ENCODE measurements at regions not wholly inside any gene's neighbourhood (a gene's known extent, or its start where the extent isn't known, plus 50 kb on each side); places are given as distances from the start of the nearest gene placed in this dataset.

DNA sequence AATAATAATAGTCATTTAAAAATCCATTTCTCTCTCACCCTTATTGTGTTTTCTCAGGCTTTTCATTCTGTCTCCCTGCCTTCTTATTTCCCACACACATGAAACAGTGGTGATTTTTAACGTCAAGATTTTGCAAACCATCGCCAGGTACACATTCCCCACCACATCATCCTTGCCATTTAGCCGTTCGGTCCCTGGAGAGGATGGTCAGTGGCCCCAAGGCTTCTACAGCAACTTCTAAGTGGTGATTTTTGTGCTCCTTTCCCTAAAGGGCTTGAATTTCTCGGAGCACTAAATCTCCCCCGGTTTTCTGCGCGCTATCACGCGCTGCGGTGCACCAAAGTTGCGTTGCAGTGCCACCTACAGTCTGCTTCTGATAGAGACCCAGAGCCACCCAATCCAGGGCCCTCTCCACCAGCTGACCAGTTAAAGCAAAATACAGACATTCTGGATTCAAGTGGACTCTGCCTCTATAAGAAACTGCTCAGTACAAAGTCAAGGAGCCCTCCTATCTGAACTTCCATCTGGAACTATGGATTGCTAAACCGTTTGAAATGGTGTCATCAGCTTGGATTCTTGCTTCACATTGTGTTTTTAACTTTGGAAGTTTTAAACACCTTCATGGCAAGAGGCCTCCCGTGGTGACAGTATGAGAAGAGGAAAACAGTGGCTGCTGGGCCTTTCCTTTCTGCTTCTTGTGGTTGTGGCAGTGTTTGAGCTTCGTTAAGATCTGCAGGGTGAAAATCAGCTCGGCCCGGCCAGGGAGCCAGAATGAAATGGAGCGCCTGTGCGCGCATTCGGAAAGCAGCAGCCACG, 234.0 kb downstream of the SPTSSA start (continued):
- peak; percentile 98 for TF ChIP-seq STAG1 (CRISPR knock-in tag; IDR thresholded peaks at IDR 0.05)
- TF ChIP-seq, protein P1, sequence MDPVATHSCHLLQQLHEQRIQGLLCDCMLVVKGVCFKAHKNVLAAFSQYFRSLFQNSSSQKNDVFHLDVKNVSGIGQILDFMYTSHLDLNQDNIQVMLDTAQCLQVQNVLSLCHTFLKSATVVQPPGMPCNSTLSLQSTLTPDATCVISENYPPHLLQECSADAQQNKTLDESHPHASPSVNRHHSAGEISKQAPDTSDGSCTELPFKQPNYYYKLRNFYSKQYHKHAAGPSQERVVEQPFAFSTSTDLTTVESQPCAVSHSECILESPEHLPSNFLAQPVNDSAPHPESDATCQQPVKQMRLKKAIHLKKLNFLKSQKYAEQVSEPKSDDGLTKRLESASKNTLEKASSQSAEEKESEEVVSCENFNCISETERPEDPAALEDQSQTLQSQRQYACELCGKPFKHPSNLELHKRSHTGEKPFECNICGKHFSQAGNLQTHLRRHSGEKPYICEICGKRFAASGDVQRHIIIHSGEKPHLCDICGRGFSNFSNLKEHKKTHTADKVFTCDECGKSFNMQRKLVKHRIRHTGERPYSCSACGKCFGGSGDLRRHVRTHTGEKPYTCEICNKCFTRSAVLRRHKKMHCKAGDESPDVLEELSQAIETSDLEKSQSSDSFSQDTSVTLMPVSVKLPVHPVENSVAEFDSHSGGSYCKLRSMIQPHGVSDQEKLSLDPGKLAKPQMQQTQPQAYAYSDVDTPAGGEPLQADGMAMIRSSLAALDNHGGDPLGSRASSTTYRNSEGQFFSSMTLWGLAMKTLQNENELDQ (CRISPR knock-in tag; IDR thresholded peaks at IDR 0.05; ENCODE audit: borderline replicate concordance), result peak; percentile 8; the same call in 1 of the 2 replicates
- peak; percentile 51; the same call in 1 of the 2 replicates for TF ChIP-seq MAZ (IDR thresholded peaks at IDR 0.05; ENCODE audit: borderline replicate concordance, low read depth, low read length)
- TF ChIP-seq MAZ (CRISPR knock-in tag; IDR thresholded peaks at IDR 0.05; ENCODE audit: low read depth), result no peak
- 0 out of 2 replicates have a peak, but pooled peaks have one; percentile 49 for TF ChIP-seq ZIK1 (CRISPR knock-in tag; IDR thresholded peaks at IDR 0.05; ENCODE audit: borderline replicate concordance, low read depth)
- no peak for TF ChIP-seq ATF5 (CRISPR knock-in tag; IDR thresholded peaks at IDR 0.05; ENCODE audit: low read depth)
- TF ChIP-seq ELF3 (CRISPR knock-in tag; IDR thresholded peaks at IDR 0.05), result peak; percentile 64; the same call in 1 of the 2 replicates
- TF ChIP-seq ZNF737 (CRISPR knock-in tag; IDR thresholded peaks at IDR 0.05; ENCODE audit: borderline replicate concordance), result peak; percentile 17; the same call in 1 of the 2 replicates
- TF ChIP-seq, protein P2, sequence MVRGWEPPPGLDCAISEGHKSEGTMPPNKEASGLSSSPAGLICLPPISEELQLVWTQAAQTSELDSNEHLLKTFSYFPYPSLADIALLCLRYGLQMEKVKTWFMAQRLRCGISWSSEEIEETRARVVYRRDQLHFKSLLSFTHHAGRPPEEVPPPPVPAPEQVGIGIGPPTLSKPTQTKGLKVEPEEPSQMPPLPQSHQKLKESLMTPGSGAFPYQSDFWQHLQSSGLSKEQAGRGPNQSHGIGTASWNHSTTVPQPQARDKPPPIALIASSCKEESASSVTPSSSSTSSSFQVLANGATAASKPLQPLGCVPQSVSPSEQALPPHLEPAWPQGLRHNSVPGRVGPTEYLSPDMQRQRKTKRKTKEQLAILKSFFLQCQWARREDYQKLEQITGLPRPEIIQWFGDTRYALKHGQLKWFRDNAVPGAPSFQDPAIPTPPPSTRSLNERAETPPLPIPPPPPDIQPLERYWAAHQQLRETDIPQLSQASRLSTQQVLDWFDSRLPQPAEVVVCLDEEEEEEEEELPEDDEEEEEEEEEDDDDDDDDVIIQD (CRISPR knock-in tag; IDR thresholded peaks at IDR 0.05; ENCODE audit: low read depth), result peak; percentile 51; the same call in 1 of the 2 replicates
- no peak for TF ChIP-seq NR2F6 (IDR thresholded peaks at IDR 0.05)
- TF ChIP-seq NR2F6 (CRISPR knock-in tag; IDR thresholded peaks at IDR 0.05), result peak; percentile 24; the same call in 1 of the 2 replicates
- TF ChIP-seq MEIS1 (CRISPR knock-in tag; IDR thresholded peaks at IDR 0.05; ENCODE audit: borderline replicate concordance), result no peak
- peak; percentile 70 for TF ChIP-seq ZNF605 (CRISPR knock-in tag; IDR thresholded peaks at IDR 0.05)
- TF ChIP-seq CEBPB (IDR thresholded peaks at IDR 0.05; ENCODE audit: borderline replicate concordance, low read depth, low read length), result peak; percentile 70; the same call in 1 of the 2 replicates
- no peak for TF ChIP-seq ATF1 (CRISPR knock-in tag; IDR thresholded peaks at IDR 0.05)
- peak; percentile 89 for TF ChIP-seq KDM2A (CRISPR knock-in tag; IDR thresholded peaks at IDR 0.05; ENCODE audit: borderline replicate concordance, low read depth)
- TF ChIP-seq ZNF569 (CRISPR knock-in tag; IDR thresholded peaks at IDR 0.05; ENCODE audit: borderline replicate concordance), result no peak
- TF ChIP-seq ZNF724P (CRISPR knock-in tag; IDR thresholded peaks at IDR 0.05; ENCODE audit: borderline replicate concordance), result peak; percentile 20; the same call in 1 of the 2 replicates
- TF ChIP-seq THAP7 (CRISPR knock-in tag; IDR thresholded peaks at IDR 0.05), result 0 out of 2 replicates have a peak, but pooled peaks have one; percentile 22
- TF ChIP-seq STAT5B (CRISPR knock-in tag; IDR thresholded peaks at IDR 0.05), result 0 out of 2 replicates have a peak, but pooled peaks have one; percentile 26
- no peak for TF ChIP-seq HOXD1 (CRISPR knock-in tag; IDR thresholded peaks at IDR 0.05)
- peak; percentile 87; the same call in 1 of the 2 replicates for TF ChIP-seq ERF (CRISPR knock-in tag; IDR thresholded peaks at IDR 0.05)
- no peak for TF ChIP-seq BRCA1 (CRISPR knock-in tag; IDR thresholded peaks at IDR 0.05)
- peak; percentile 26; the same call in 1 of the 2 replicates for TF ChIP-seq ZSCAN25 (CRISPR knock-in tag; IDR thresholded peaks at IDR 0.05)
- TF ChIP-seq ZNF138 (CRISPR knock-in tag; IDR thresholded peaks at IDR 0.05; ENCODE audit: low read depth), result no peak

All from HepG2 (cell line).